PC-3 (cell line): ENCODE measurements at regions not wholly inside any gene's neighbourhood (a gene's known extent, or its start where the extent isn't known, plus 50 kb on each side); places are given as distances from the start of the nearest gene placed in this dataset.
"Not testable (repeated sequence)": the region's sequence is repeated elsewhere in the genome, so short reads cannot be mapped to it uniquely, and the experiment has no call there.

Source experiments
- CTCF ChIP-seq: fragments of 300-600 bp; sonication (generic); conservative IDR thresholded peaks from 2 replicates; pipeline ENCODE4 v1.5.1; 2017; ENCODE audit warnings: antibody characterized with exemption, low read depth, mild to moderate bottlenecking, low read length
- EZH2phosphoT487 ChIP-seq: fragments of 300-600 bp; sonication (generic); IDR thresholded peaks from 2 replicates; pipeline ENCODE4 v1.6.1; 2018; ENCODE audit warnings: mild to moderate bottlenecking, antibody characterized with exemption, low read length, borderline replicate concordance

DNA sequence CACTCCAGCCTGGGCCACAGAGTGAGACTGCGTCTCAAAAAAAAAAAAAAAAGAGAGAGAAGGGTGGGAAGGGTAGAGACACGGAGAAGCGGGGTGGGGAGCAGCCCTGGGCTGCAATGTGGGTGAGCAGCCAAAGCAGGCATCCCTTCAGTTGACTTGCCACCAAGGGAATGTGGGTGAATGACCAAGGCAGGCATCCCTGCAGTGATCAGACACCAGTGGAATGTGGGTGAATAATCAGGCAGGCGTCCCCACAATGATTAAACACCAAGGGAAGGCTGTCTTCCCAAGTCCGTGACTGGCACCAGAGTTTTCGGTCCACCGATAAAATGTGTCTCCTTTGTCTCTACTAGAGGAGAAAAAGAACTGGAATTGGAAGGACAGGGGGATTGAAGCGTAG is 69.0 kb upstream of the EZR start:
- not testable (repeated sequence) for TF ChIP-seq EZH2phosphoT487, CTCF
